ENCODE measurements at regions not wholly inside any gene's neighbourhood (a gene's known extent, or its start where the extent isn't known, plus 50 kb on each side); places are given as distances from the start of the nearest gene placed in this dataset.

GRCh38 chr4:188554413-188554812, 415.2 kb downstream of the TRIML1 start:
- no peak for DNase-seq

- DNase-seq = no peak
Observed at GRCh38 chr4:188573104-188573503, 433.9 kb downstream of the TRIML1 start.

DNA sequence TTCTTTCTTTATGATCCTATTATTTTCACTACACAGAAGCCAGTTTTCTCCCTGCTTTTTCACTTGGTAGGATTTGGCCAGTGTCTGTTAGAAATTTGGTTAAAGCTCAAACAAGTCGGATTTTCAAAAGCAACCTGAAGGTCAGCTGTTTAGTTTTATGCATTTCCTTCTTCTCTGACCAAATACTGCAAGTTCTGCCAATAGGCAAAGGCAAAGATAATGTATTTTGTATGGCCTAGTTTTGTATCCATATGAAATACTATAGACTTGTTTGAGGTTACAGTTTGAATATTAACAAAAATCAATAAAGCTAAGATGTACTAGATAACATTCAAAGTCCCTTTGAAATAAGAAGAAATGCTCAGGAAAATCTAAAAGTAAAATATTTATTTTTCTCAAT, 439.4 kb downstream of the TRIML1 start:
- DNase-seq = no peak

DNA sequence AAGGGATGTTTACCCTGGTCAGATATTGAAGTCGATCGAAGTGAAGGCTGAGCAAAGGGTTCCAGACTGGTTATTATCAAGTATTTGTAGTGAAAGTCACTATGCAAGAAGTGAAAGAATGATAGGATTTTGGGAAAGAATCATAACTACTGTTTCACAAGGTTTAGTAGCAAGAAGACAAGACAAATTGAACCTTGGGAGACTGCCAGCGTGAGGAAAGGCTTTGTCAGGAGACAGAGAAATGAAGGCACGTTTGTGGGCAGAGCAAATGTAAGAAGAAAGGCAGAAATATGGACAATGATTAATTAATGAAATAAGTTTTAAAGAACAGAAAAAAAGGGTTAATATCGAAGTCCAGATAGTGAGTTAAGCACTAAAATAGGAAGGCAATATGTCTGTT, 456.8 kb downstream of the TRIML1 start:
- DNase-seq = no peak

- DNase-seq = no peak
Observed at GRCh38 chr4:188603646-188604045, 464.4 kb downstream of the TRIML1 start.

- DNase-seq = no peak
Observed at GRCh38 chr4:188606635-188607034, 467.4 kb downstream of the TRIML1 start.

DNA sequence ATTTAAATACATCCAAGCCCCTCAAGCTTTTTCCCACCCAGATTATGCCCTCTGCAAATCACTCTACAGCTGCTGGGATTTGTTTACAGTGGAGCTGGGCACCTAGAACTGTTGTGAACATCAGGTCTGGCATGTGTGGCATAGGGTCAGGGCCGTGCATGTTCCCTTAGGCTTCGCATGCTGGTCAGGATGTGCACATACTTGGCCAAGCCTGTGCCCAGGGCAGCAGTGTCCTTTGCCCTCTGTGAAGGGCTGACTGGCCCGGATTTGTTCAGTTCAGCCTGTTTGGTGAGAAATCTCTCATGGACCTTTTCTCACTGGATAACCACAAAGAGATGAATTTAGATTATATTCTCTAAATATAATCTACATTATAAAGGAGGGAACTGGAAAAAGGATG, 471.9 kb downstream of the TRIML1 start:
- no peak for DNase-seq

DNA sequence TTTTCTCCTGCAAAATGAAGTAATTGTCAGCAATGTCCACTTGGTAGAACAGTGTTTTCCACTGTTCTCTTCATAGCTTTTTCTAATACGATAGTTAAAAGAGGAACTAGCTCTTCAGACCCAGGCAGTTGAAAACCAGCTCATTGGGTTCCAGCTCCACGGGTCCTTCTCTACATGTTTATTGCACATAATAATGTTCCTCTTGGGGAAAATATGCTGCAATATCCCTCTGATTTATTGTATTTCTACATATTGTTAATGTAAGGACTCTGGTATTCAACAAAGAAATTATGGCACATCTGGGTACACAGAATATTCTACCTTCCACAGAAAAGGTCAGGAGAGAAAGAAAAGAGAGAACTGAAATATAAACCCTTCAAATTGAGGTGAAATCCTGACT, 473.4 kb downstream of the TRIML1 start:
- no peak for DNase-seq

DNA sequence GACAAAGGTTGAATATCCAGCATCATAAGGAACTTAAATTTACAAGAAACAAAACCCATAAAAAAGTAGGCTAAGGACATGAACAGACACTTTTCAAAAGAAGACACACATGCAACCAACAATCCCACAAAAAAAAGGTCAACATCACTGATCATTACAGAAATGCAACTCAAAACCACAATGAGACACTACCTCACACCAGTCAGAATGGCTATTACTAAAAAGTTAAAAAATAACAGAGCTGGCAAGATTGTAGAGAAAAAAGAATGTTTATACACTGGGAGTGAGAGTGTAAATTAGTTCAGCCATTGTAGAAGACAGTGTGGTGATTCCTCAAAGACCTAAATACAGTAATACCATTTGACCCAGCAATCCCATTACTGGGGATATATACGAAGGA, 474.7 kb downstream of the TRIML1 start:
- DNase-seq = no peak

GRCh38 chr4:188619456-188620149, 480.4 kb downstream of the TRIML1 start:
- no peak for DNase-seq

GRCh38 chr4:188620608-188621007, 481.4 kb downstream of the TRIML1 start:
- no peak for DNase-seq

DNA sequence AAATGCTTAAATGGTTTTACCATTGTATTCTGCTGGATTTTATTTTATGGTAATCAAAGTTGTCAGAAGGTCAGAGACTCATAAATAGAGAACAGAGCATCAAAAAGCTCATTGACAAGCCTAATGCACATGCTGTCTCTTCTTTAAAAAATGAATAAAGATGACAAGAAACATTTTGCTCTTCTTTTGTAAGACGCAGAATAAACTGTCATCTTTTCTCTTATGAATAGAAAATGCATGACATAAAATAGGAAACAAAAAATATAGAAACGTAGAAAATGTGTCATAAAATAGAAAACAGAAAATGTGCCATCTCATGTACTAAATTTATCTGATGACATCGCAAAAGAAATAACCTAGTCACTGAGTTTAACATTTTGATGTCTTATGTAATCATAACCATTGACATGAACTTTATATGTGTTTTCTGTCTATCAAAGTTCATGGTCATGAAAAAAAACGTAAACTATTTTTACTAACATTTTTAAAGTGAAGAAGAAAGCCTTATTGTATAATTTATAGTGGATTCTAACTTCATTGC, 484.1 kb downstream of the TRIML1 start:
- DNase-seq = no peak

- DNase-seq = no peak
Observed at GRCh38 chr4:188624370-188624769, 485.1 kb downstream of the TRIML1 start.

DNA sequence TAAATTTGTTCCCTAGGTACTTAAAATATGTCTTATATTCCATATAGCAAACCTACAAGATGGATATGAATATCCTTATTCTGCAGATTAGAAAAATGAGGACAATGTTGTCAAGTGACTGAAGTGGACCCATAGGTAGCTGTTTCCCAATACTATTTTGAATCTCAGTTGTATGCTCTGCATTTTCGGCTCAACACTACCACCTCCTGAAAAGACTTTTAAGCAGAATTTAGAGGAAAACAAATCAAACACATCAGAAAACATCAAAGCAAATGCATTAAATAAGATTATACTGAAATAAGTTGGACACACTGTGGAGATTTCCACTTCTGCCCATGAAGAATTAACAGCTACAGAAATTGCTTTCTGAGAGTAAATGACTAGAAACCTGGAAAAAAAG, 488.7 kb downstream of the TRIML1 start:
- no peak for DNase-seq

DNA sequence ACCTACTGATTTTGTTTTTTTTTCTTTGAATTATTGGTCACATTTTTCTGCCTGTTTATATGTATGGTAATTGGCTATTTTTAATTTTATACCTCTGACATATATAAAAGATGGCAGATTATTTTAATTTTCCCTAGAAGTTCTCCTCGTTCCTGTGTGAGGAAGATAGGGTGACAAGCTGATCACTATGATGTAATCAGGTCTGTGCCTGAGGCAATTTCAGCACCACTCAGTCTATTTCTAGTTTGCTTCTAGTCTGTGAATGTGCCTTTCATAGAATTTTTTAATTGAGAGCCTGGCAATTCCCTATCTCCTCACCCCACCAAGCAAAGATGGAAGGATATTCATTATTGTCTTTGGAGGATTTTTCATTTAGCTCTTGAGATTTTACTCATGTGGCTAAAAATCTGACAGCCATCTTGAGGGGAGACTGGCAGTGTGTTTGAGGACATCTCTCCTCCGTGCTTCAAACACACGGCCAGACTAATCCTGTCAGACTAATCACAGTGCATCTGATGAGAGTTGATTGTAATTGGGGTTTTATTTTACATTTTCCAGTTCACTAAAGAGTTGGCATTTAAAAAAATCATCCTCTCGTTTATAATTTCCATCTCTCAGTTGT, 500.3 kb downstream of the TRIML1 start:
- no peak for DNase-seq

DNA sequence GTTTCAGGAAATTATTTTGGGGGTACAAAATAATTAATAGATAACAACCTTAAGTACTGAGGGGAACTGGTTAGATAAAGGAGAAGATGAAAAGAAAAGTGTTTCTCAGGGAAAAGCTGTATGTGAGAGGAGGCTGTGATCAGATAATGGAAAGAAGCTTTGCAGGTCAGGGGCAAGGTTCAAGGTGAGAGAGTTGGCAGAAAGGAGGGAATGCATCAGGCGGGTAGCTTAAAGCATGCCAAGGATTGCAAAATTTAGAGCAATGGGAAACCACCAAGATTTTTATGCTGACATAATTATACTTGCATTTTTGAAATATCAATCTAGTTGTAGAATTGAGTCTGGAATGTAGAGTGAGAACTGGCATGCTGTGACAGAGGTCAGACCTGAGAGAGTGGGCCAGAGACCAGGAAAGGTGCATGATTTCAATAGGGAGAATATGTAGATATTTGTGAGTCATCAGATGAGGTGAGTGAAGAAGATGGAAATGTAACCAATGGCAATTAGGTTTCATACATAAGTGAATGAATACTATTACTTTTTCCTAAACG, 508.7 kb downstream of the TRIML1 start:
- no peak for DNase-seq

GRCh38 chr4:188649635-188650034, 510.4 kb downstream of the TRIML1 start:
- no peak for DNase-seq

- no peak for DNase-seq
Observed at GRCh38 chr4:188650516-188650915, 511.3 kb downstream of the TRIML1 start.

DNA sequence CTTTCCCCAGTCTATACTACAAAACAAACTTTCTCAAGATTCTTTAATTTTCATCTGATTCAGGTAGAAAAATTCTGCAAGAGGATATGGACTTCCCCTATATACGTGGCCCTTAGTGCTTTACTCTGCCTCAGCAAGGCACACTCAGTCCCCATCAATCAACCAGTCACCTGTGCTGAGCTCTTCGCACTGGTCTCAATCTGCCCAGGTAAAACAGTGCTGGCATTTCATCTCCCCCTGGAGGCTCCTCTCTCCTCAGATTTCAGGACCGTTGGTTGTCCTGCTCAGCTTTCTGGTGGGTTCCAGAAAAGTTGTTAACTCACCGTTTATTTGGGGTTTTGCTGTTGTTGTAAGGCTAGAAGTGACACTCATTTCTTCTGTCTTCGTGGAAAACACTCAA, 518.1 kb downstream of the TRIML1 start:
- no peak for DNase-seq

DNA sequence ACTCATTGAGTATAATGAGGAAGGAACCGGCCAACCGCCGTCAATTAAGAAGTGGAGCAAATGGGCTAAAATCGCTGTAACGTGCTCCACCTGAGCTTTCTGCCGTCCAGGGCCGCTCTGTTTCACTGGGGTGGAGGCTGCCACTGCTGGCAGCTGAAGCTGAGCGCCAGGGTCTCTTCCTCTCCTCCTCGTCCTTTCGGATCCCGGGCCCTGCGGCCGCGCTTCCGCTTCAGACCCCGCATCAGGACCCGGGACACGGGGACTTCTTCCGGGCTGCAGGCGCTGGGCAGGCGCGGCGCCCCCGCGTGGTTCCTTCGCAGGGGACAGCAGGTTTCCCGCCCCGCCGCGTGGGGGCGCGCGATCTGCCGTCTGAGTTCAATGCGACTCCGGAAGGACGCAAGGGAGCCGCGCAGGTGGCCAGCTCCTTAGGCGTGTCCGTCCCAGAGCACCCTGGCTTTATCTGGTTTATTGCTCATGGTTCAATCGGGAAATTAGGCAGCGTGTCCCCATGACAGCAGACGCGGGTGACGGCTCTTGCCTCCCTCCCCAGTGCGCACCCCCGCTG, 519.8 kb downstream of the TRIML1 start:
- no peak for DNase-seq

- DNase-seq = peak; percentile 38
Observed at GRCh38 chr4:188660796-188661195, 521.6 kb downstream of the TRIML1 start.

DNA sequence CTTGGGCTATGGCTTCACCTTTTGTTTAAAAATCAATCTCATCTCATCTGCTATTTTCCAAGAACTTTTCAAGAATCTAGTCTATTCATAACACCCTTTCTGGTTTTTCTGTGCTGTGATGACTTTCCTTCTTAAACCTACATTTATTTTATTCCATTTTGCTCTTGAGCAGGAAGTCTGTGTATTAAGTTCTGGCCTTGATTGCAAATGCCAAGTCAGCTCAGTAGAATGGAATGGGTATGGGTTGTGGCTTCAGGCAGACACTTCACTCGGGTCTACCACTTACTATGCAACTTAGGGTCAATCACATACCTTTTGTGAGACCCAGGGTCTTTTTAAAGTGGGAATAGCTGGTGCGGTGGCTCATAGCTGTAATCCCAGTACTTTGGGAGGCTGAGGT, 522.3 kb downstream of the TRIML1 start:
- no peak for DNase-seq

DNA sequence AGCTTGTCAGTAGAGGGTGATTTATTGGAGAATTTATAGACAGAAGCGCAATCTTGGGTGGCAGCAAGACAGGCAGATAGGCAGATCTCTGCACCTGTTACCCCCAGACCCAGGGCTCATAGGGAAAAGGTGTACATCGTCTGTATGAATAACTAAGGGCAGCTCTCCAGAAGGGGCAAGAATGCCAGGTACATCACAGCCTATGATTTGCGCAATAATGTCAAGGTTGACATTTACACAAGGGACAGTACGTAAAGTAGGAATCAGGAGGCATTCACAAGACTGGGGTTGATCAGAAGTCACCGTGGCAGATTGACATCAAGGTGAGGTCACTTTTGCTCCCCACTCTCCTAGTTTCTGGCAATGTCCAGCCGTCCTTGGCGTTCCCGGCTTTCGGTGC, 524.1 kb downstream of the TRIML1 start:
- no peak for DNase-seq
